ENCODE measurements at regions not wholly inside any gene's neighbourhood (a gene's known extent, or its start where the extent isn't known, plus 50 kb on each side); places are given as distances from the start of the nearest gene placed in this dataset.

DNA sequence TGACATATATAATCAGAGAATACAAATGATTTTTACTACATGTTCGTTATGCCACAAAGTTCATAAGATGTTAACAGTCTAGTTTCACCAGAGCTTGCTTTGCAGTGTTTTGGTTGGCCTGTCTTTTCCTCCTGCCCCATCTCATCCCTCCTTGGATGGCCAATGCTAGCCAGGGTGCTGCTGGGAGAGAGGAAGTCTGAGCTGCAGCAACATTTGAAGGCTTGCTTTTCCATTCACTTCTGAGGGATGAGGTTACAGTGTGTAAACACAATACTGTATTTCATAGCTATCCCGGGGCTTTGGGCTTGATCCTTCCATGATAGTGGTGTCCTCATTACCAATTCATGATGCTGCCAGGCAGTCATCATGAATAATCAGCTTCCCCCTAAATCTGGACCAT is 170.5 kb downstream of the RAB11FIP2 start:
- Histone ChIP-seq H2AFZ (ENCODE audit: low read length) (no peak overlapping the region), H3K36me3 (ENCODE audit: control insufficient read depth, insufficient read depth, low read length) (no peaks in the 10 kb centered on the region), H3K27ac (ENCODE audit: insufficient read depth, low read length) (no peak overlapping the region), H3K4me1 (ENCODE audit: control insufficient read depth, extremely low read depth, insufficient read depth, low read length) (no peaks in the 10 kb centered on the region), H4K20me1 (ENCODE audit: control insufficient read depth, extremely low read depth, insufficient read depth, low read length) (no peaks in the 10 kb centered on the region), H3K4me2 (ENCODE audit: extremely low read depth, insufficient read depth, low read length) (no peak overlapping the region), H3K79me2 (ENCODE audit: control insufficient read depth, insufficient read depth, low read length) (no peaks in the 10 kb centered on the region), H3K4me3 (replicated peaks in 1 of 4; ENCODE audit: control extremely low read depth in 1 of 4, insufficient read depth in 1 of 4, low read depth in 3 of 4, low read length in 4 of 4) (no peak overlapping the region), H3K9ac (ENCODE audit: insufficient read depth, low read length) (no peak overlapping the region), H3K27me3 (ENCODE audit: control insufficient read depth, insufficient read depth, low read length) (no peaks in the 10 kb centered on the region), H3K9me3 (ENCODE audit: control insufficient read depth, insufficient read depth, low read depth, low read length) (no peaks in the 10 kb centered on the region)
- no peak for TF ChIP-seq EZH2 (IDR thresholded peaks at IDR 0.05; ENCODE audit: low read length, missing control alignments)
- TF ChIP-seq, protein P1, sequence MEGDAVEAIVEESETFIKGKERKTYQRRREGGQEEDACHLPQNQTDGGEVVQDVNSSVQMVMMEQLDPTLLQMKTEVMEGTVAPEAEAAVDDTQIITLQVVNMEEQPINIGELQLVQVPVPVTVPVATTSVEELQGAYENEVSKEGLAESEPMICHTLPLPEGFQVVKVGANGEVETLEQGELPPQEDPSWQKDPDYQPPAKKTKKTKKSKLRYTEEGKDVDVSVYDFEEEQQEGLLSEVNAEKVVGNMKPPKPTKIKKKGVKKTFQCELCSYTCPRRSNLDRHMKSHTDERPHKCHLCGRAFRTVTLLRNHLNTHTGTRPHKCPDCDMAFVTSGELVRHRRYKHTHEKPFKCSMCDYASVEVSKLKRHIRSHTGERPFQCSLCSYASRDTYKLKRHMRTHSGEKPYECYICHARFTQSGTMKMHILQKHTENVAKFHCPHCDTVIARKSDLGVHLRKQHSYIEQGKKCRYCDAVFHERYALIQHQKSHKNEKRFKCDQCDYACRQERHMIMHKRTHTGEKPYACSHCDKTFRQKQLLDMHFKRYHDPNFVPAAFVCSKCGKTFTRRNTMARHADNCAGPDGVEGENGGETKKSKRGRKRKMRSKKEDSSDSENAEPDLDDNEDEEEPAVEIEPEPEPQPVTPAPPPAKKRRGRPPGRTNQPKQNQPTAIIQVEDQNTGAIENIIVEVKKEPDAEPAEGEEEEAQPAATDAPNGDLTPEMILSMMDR (conservative IDR thresholded peaks at IDR 0.05 in 1 of 2, IDR thresholded peaks at IDR 0.05 in 1 of 2; ENCODE audit: low read depth in 1 of 2, low read length in 2 of 2), result no peak
- no peak for DNase-seq (ENCODE audit: low read depth in 2 of 2)

DNA sequence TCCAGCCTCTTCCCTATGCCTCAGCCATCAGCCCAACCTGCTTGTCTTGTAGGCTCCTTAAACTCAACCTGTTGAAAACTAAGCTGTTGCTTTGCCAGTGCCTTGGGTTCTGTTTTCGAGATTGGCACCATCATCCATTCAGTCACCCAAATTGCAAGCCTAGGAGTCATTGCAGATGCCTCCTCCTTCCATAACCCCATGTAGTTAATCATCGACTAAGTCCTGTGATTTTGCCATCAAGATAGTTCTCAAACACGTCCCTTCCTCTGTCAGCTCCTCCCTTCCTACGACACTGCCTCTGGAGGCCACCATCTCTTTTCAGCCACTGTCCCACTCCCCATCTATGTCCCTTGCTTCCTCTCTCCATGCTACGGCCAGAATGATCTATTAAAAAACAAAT is 168.1 kb downstream of the RAB11FIP2 start:
- Histone ChIP-seq H3K9me3 (ENCODE audit: control insufficient read depth, insufficient read depth, low read depth, low read length) (no peaks in the 10 kb centered on the region), H3K4me3 (replicated peaks in 1 of 4; ENCODE audit: control extremely low read depth in 1 of 4, insufficient read depth in 1 of 4, low read depth in 3 of 4, low read length in 4 of 4) (no peak overlapping the region), H3K79me2 (ENCODE audit: control insufficient read depth, insufficient read depth, low read length) (no peaks in the 10 kb centered on the region), H4K20me1 (ENCODE audit: control insufficient read depth, extremely low read depth, insufficient read depth, low read length) (no peaks in the 10 kb centered on the region), H3K4me2 (ENCODE audit: extremely low read depth, insufficient read depth, low read length) (no peak overlapping the region), H3K27ac (ENCODE audit: insufficient read depth, low read length) (no peak overlapping the region), H3K4me1 (ENCODE audit: control insufficient read depth, extremely low read depth, insufficient read depth, low read length) (no peaks in the 10 kb centered on the region), H3K9ac (ENCODE audit: insufficient read depth, low read length) (no peak overlapping the region), H3K27me3 (ENCODE audit: control insufficient read depth, insufficient read depth, low read length) (no peaks in the 10 kb centered on the region), H3K36me3 (ENCODE audit: control insufficient read depth, insufficient read depth, low read length) (no peaks in the 10 kb centered on the region), H2AFZ (ENCODE audit: low read length) (no peak overlapping the region)
- TF ChIP-seq, protein P1 (conservative IDR thresholded peaks at IDR 0.05 in 1 of 2, IDR thresholded peaks at IDR 0.05 in 1 of 2; ENCODE audit: low read depth in 1 of 2, low read length in 2 of 2), result no peak
- no peak for TF ChIP-seq EZH2 (IDR thresholded peaks at IDR 0.05; ENCODE audit: low read length, missing control alignments)
- no peak for DNase-seq (ENCODE audit: low read depth in 2 of 2)

DNA sequence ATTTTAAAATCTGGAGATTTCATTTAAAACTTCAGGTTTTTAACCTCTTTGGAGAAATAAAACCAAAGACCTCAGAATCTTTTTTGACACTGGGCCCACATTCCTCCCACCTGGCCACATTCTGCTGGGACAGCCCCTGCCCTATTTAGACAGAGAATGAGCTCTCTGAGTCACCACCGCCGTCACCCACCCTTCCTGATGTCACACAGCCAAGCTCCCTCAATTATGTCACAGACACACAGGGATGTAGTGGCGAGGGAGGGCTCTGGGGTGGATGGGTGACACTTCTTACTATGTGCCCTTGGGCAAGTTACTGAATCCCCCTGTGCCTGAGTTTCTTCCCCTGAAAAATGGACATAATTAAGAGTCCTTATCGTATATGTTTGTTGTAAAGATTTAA is 162.6 kb downstream of the RAB11FIP2 start:
- H3K9me3 ChIP-seq (ENCODE audit: control insufficient read depth, insufficient read depth, low read depth, low read length), result no peaks in the 10 kb centered on the region
- H3K9ac ChIP-seq (ENCODE audit: insufficient read depth, low read length), result no peak overlapping the region
- H3K27ac ChIP-seq (ENCODE audit: insufficient read depth, low read length), result no peak overlapping the region
- H3K27me3 ChIP-seq (ENCODE audit: control insufficient read depth, insufficient read depth, low read length), result no peaks in the 10 kb centered on the region
- TF ChIP-seq, protein P1 (conservative IDR thresholded peaks at IDR 0.05 in 1 of 2, IDR thresholded peaks at IDR 0.05 in 1 of 2; ENCODE audit: low read depth in 1 of 2, low read length in 2 of 2), result no peak
- no peak overlapping the region for H3K4me3 ChIP-seq (replicated peaks in 1 of 4; ENCODE audit: control extremely low read depth in 1 of 4, insufficient read depth in 1 of 4, low read depth in 3 of 4, low read length in 4 of 4)
- H3K4me2 ChIP-seq (ENCODE audit: extremely low read depth, insufficient read depth, low read length), result no peak overlapping the region
- no peak overlapping the region for H2AFZ ChIP-seq (ENCODE audit: low read length)
- no peaks in the 10 kb centered on the region for H3K36me3 ChIP-seq (ENCODE audit: control insufficient read depth, insufficient read depth, low read length)
- no peaks in the 10 kb centered on the region for H3K79me2 ChIP-seq (ENCODE audit: control insufficient read depth, insufficient read depth, low read length)
- H3K4me1 ChIP-seq (ENCODE audit: control insufficient read depth, extremely low read depth, insufficient read depth, low read length), result no peaks in the 10 kb centered on the region
- no peak for DNase-seq (ENCODE audit: low read depth in 2 of 2)
- H4K20me1 ChIP-seq (ENCODE audit: control insufficient read depth, extremely low read depth, insufficient read depth, low read length), result no peaks in the 10 kb centered on the region
